ENCODE measurements at regions not wholly inside any gene's neighbourhood (a gene's known extent, or its start where the extent isn't known, plus 50 kb on each side); places are given as distances from the start of the nearest gene placed in this dataset.

DNA sequence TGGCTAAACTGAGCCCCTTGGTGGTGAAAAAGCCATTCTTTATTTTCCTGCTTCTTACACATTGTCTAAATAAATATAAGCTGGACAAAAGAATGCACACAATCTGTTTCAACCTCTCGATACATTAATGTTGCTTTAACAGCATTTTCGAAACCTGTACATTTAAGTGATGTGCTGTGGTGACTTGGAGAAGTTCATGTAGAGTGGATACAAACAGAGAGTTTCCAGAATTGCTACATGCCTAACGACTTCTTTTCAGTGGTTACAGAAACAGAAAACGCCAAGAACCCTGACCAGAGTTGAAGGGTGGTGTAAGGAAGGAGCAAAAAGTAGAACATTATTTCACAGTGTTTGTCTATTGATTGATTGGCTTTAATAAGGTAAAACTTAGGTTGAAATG lies 500.9 kb downstream of the SLC16A7 start:
- no peak for DNase-seq
- WGBS, 4 donors = 66 to 82% (median 75%) methylated on average over 4 of the region's 4 CpGs
- intact Hi-C loops (cut with DNase I) = no loop called here

DNA sequence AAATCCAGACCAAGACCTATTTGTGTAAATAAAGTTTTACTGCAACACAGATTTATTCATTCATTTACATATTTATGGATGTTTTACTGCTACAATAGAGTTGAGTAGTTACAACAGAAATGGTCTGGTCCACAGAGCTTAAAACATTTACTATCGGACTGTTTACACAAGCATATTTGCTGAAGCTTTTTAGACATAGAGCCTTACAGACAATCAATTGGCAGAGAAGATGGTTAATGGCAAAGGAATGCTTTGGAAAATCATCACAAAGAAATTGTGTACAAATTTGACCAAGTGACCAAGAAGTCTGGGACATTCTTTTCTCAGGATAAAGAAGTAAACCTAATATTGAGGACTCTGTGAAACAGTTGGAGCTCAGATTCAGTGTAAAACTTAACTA lies 504.3 kb downstream of the SLC16A7 start:
- WGBS, 4 donors = 77 to 98% (median 88%) methylated on average over 1 of the region's 1 CpG
- H3K4me3 ChIP-seq = no peak overlapping the region

More for the DNA sequence above, 500.9 kb downstream of the SLC16A7 start:
- Histone ChIP-seq H3K4me3 (no peak overlapping the region), H3K9me3 (replicated peaks in 1 of 3) (no peaks in the 10 kb centered on the region), H3K4me1 (replicated peaks in 1 of 2) (no peaks in the 10 kb centered on the region), H3K27me3 (no peaks in the 10 kb centered on the region), H3K36me3 (replicated peaks in 1 of 2) (no peaks in the 10 kb centered on the region), H3K27ac (no peak overlapping the region)
- TF ChIP-seq POLR2A (IDR thresholded peaks at IDR 0.05) = no peak
- TF ChIP-seq, protein P1, sequence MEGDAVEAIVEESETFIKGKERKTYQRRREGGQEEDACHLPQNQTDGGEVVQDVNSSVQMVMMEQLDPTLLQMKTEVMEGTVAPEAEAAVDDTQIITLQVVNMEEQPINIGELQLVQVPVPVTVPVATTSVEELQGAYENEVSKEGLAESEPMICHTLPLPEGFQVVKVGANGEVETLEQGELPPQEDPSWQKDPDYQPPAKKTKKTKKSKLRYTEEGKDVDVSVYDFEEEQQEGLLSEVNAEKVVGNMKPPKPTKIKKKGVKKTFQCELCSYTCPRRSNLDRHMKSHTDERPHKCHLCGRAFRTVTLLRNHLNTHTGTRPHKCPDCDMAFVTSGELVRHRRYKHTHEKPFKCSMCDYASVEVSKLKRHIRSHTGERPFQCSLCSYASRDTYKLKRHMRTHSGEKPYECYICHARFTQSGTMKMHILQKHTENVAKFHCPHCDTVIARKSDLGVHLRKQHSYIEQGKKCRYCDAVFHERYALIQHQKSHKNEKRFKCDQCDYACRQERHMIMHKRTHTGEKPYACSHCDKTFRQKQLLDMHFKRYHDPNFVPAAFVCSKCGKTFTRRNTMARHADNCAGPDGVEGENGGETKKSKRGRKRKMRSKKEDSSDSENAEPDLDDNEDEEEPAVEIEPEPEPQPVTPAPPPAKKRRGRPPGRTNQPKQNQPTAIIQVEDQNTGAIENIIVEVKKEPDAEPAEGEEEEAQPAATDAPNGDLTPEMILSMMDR (IDR thresholded peaks at IDR 0.05) = no peak

DNA sequence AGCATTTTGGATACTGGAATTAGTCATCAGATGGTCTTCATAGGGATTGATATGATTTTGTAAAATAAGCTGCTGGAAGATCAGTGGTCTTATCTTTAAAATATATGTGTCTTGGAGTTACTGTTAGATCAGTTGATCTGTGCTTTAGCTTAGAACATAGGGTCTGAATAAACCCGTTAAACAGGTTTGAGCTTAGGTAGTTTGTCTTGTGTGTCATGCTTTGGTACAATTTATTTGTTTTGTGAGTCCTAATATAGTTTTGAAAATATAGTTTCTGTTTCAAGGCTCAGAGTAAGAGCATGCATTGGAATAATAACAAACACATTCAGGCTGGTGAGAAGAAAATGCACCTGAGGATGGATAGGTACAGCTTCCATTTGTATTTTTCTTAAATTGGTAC lies 505.0 kb downstream of the SLC16A7 start:
- no peak for TF ChIP-seq POLR2A (IDR thresholded peaks at IDR 0.05)
- TF ChIP-seq, protein P1 (IDR thresholded peaks at IDR 0.05) = no peak
- Histone ChIP-seq H3K4me1 (replicated peaks in 1 of 2) (no peaks in the 10 kb centered on the region), H3K4me3 (no peak overlapping the region), H3K27ac (no peak overlapping the region), H3K36me3 (replicated peaks in 1 of 2) (no peaks in the 10 kb centered on the region), H3K9me3 (replicated peaks in 1 of 3) (no peaks in the 10 kb centered on the region), H3K27me3 (no peaks in the 10 kb centered on the region)
- DNase-seq = no peak
- WGBS, 4 donors = 76 to 89% (median 82%) methylated on average over 1 of the region's 1 CpG
- intact Hi-C loops (cut with DNase I) = no loop called here

More for the DNA sequence above, 504.3 kb downstream of the SLC16A7 start:
- no peaks in the 10 kb centered on the region for H3K9me3 ChIP-seq (replicated peaks in 1 of 3)
- intact Hi-C loops (cut with DNase I) = no loop called here
- no peaks in the 10 kb centered on the region for H3K4me1 ChIP-seq (replicated peaks in 1 of 2)
- no peaks in the 10 kb centered on the region for H3K36me3 ChIP-seq (replicated peaks in 1 of 2)
- TF ChIP-seq, protein P1 (IDR thresholded peaks at IDR 0.05) = no peak
- no peak for TF ChIP-seq POLR2A (IDR thresholded peaks at IDR 0.05)
- no peak overlapping the region for H3K27ac ChIP-seq
- H3K27me3 ChIP-seq = no peaks in the 10 kb centered on the region
- DNase-seq = no peak

DNA sequence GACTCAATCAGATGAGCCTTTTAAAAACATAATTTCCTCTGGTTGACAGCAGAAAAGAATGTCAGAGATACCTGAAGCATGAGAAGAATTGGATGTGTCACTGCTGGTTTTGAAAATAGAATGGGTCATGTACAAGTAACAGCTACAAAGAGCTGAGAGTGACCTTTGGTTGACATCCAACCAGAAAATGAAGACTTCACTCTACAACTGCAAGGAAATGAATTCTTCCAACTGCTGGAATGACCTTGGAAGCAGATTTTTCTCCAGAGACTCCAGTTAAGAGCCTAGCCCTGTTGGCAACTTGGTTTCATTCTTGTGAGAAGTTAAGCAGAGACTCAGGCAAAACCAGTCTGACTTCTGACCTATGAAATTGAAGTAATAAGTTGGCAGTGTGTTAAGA lies 505.9 kb downstream of the SLC16A7 start:
- H3K27ac ChIP-seq = no peak overlapping the region
- TF ChIP-seq, protein P1 (IDR thresholded peaks at IDR 0.05) = no peak
- TF ChIP-seq POLR2A (IDR thresholded peaks at IDR 0.05) = no peak
- no peaks in the 10 kb centered on the region for H3K4me1 ChIP-seq (replicated peaks in 1 of 2)
- no peaks in the 10 kb centered on the region for H3K27me3 ChIP-seq
- no peak overlapping the region for H3K4me3 ChIP-seq
- no peak for DNase-seq
- H3K36me3 ChIP-seq (replicated peaks in 1 of 2) = no peaks in the 10 kb centered on the region
- H3K9me3 ChIP-seq (replicated peaks in 1 of 3) = no peaks in the 10 kb centered on the region
- intact Hi-C loops (cut with DNase I) = no loop called here

Data from adrenal gland (tissue), 9 donors.